H1 (cell line): ENCODE measurements at regions not wholly inside any gene's neighbourhood (a gene's known extent, or its start where the extent isn't known, plus 50 kb on each side); places are given as distances from the start of the nearest gene placed in this dataset.

ENCODE experiments used
- CTCF ChIA-PET: fragments of 300-600 bp; sonication (Branson Sonifier 250); formaldehyde crosslinking; loops from one replicate; lab custom pipeline; 2021; ENCODE audit not compliant: partially characterized antibody; lab: Charles Lee
- POLR2A ChIA-PET: fragments of 300-600 bp; sonication (Branson Sonifier 250); formaldehyde crosslinking; loops from one replicate; lab custom pipeline; 2021; ENCODE audit warnings: inconsistent platforms; ENCODE audit not compliant: partially characterized antibody; lab: Charles Lee
- DNase-seq, 2 experiments: peaks; one replicate each; pipeline versions ENCODE4 v3.0.0 to v3.0.0-alpha.2; 2010 to 2022; ENCODE audit warnings: low spot score in 2 of 2, low read depth in 1 of 2, mixed read lengths in 1 of 2
- FAIRE-seq: peaks from 2 replicates; lab custom pipeline; 2011; peaks lifted over from hg19 to GRCh38; lab: Jason Lieb, UNC
- H2AFZ ChIP-seq: 2 replicates; pipeline ENCODE4 v1.8.1; 2012; ENCODE audit warnings: low read length, inconsistent platforms
- H2AK5ac ChIP-seq: 2 replicates; pipeline ENCODE4 v1.6.1; 2013; ENCODE audit warnings: low read depth, low read length
- H2BK120ac ChIP-seq: replicated peaks from 2 replicates; pipeline ENCODE3; 2013; ENCODE audit warnings: low read depth, low read length, inconsistent platforms
- H2BK12ac ChIP-seq: 2 replicates; pipeline ENCODE4 v1.6.1; 2013; ENCODE audit warnings: low read depth, low read length
- H2BK15ac ChIP-seq: 2 replicates; pipeline ENCODE4 v1.6.1; 2013; ENCODE audit warnings: low read length
- H2BK20ac ChIP-seq: 2 replicates; pipeline ENCODE4 v1.6.1; 2013; ENCODE audit warnings: low read length
- H2BK5ac ChIP-seq: 2 replicates; pipeline ENCODE4 v1.6.1; 2013; ENCODE audit warnings: low read depth, low read length
- H3K14ac ChIP-seq: 2 replicates; pipeline ENCODE4 v1.6.1; 2013; ENCODE audit warnings: inconsistent platforms; ENCODE audit not compliant: insufficient read length
- H3K18ac ChIP-seq: 2 replicates; pipeline ENCODE4 v1.6.1; 2013; ENCODE audit warnings: low read length; ENCODE audit errors: extremely low read depth
- H3K23ac ChIP-seq: 2 replicates; pipeline ENCODE4 v1.6.1; 2013; ENCODE audit warnings: inconsistent platforms; ENCODE audit not compliant: insufficient read length
- H3K23me2 ChIP-seq: 2 replicates; pipeline ENCODE4 v1.6.1; 2013; ENCODE audit warnings: low read depth, low read length
- H3K27ac ChIP-seq: 2 replicates; pipeline ENCODE4 v1.6.1; 2011; ENCODE audit warnings: low read depth, low read length, inconsistent platforms
- H3K27me3 ChIP-seq, 4 experiments: replicated peaks in 1 of 4; 1 replicate in 1 of 4; 2 replicates in 3 of 4; pipeline versions ENCODE4 v1.6.1 to v1.8.1; 2011 to 2013; ENCODE audit warnings: low read length in 3 of 4, mild to moderate bottlenecking in 3 of 4, inconsistent platforms in 2 of 4, mixed read lengths in 2 of 4, moderate library complexity in 1 of 4; ENCODE audit not compliant: control insufficient read depth in 3 of 4, insufficient read depth in 3 of 4; ENCODE audit errors: extremely low read depth in 1 of 4
- H3K36me3 ChIP-seq, 4 experiments: 2 replicates each; pipeline versions ENCODE4 v1.6.1 to v1.8.1; 2011 to 2013; ENCODE audit warnings: mild to moderate bottlenecking in 4 of 4, low read length in 3 of 4, moderate library complexity in 2 of 4, control low read depth in 1 of 4, inconsistent platforms in 1 of 4; ENCODE audit not compliant: insufficient read depth in 4 of 4, control insufficient read depth in 2 of 4
- H3K4ac ChIP-seq: replicated peaks from 2 replicates; pipeline ENCODE3; 2013; ENCODE audit warnings: low read length, low read depth, mixed read lengths, inconsistent platforms; ENCODE audit not compliant: insufficient read length
- H3K4me1 ChIP-seq, 4 experiments: replicated peaks in 1 of 4; 1 replicate in 1 of 4; 2 replicates in 3 of 4; pipeline versions ENCODE4 v1.6.1 to v1.8.1; 2011 to 2013; ENCODE audit warnings: low read length in 3 of 4, inconsistent platforms in 2 of 4, mixed read lengths in 1 of 4; ENCODE audit not compliant: insufficient read depth in 4 of 4, control insufficient read depth in 3 of 4
- H3K4me2 ChIP-seq, 2 experiments: 2 replicates each; pipeline versions ENCODE4 v1.6.1 to v1.8.1; 2011 to 2013; ENCODE audit warnings: low read depth in 2 of 2, low read length in 2 of 2, control low read depth in 1 of 2, inconsistent platforms in 1 of 2, mild to moderate bottlenecking in 1 of 2; ENCODE audit not compliant: insufficient read depth in 1 of 2
- H3K4me3 ChIP-seq, 4 experiments: fragments of 200-600, 300-600 bp in 1 of 4; sonication (generic), shearing (Covaris generic), sonication (Bioruptor Twin) in 1 of 4; 2 replicates each; pipeline versions ENCODE4 v1.5.1 to v1.8.1; 2011 to 2016; ENCODE audit warnings: low read length in 4 of 4, low read depth in 3 of 4, control low read depth in 2 of 4, inconsistent platforms in 2 of 4, mild to moderate bottlenecking in 2 of 4, mixed read lengths in 1 of 4, moderate library complexity in 1 of 4; ENCODE audit not compliant: insufficient read depth in 2 of 4; ENCODE audit errors: extremely low read depth in 1 of 4
- H3K56ac ChIP-seq: replicated peaks from 2 replicates; pipeline ENCODE3; 2013; ENCODE audit warnings: low read depth, mild to moderate bottlenecking, mixed read lengths, low read length, inconsistent platforms; ENCODE audit not compliant: insufficient read length
- H3K79me1 ChIP-seq: 2 replicates; pipeline ENCODE4 v1.6.1; 2013; ENCODE audit warnings: low read depth, low read length, control low read depth
- H3K79me2 ChIP-seq, 2 experiments: 2 replicates each; pipeline versions ENCODE4 v1.6.1 to v1.8.1; 2012 to 2013; ENCODE audit warnings: low read length in 2 of 2, mild to moderate bottlenecking in 2 of 2, inconsistent platforms in 1 of 2; ENCODE audit not compliant: insufficient read depth in 2 of 2, control insufficient read depth in 1 of 2
- H3K9ac ChIP-seq, 4 experiments: replicated peaks in 1 of 4; 1 replicate in 1 of 4; 2 replicates in 3 of 4; pipeline versions ENCODE4 v1.6.1 to v1.8.1; 2011 to 2013; ENCODE audit warnings: low read depth in 3 of 4, low read length in 3 of 4, control low read depth in 2 of 4, mild to moderate bottlenecking in 2 of 4, moderate library complexity in 2 of 4, inconsistent platforms in 1 of 4; ENCODE audit errors: extremely low read depth in 1 of 4
- H3K9me3 ChIP-seq, 2 experiments: 2 replicates each; pipeline versions ENCODE4 v1.6.1 to v1.8.1; 2012 to 2013; ENCODE audit warnings: mild to moderate bottlenecking in 2 of 2, moderate library complexity in 2 of 2, control low read depth in 1 of 2, inconsistent platforms in 1 of 2, low read depth in 1 of 2, low read length in 1 of 2, mixed read lengths in 1 of 2; ENCODE audit not compliant: insufficient read depth in 2 of 2
- H4K20me1 ChIP-seq, 2 experiments: replicated peaks in 1 of 2; 2 replicates each; pipeline versions ENCODE3 to v1.8.1; 2011 to 2013; ENCODE audit warnings: inconsistent platforms in 2 of 2, low read length in 2 of 2, mild to moderate bottlenecking in 1 of 2; ENCODE audit not compliant: insufficient read depth in 2 of 2, control insufficient read depth in 1 of 2
- H4K5ac ChIP-seq: 2 replicates; pipeline ENCODE4 v1.6.1; 2013; ENCODE audit warnings: low read length, low read depth, mixed read lengths, inconsistent platforms; ENCODE audit not compliant: insufficient read length
- H4K8ac ChIP-seq: 2 replicates; pipeline ENCODE4 v1.8.0; 2013; ENCODE audit warnings: mild to moderate bottlenecking, moderate library complexity, low read length, inconsistent platforms; ENCODE audit not compliant: insufficient read depth; ENCODE audit errors: extremely low read depth
- H4K91ac ChIP-seq: replicated peaks from 2 replicates; pipeline ENCODE3; 2013; ENCODE audit warnings: low read length, mixed read lengths, inconsistent platforms; ENCODE audit not compliant: insufficient read length
- ASH2L ChIP-seq: fragments of 200-600, 300-600 bp; sonication (generic); IDR thresholded peaks from one replicate; pipeline ENCODE4 v1.7.1; 2017; ENCODE audit warnings: low read length
- CEBPB ChIP-seq: IDR thresholded peaks from 2 replicates; pipeline ENCODE4 v1.6.1; 2012; ENCODE audit warnings: low read depth, low read length
- EP300 ChIP-seq, 2 experiments: IDR thresholded peaks; 1 replicate in 1 of 2; 2 replicates in 1 of 2; pipeline ENCODE4 v1.6.1; 2011 to 2012; ENCODE audit warnings: low read depth in 2 of 2, low read length in 2 of 2, mild to moderate bottlenecking in 2 of 2, borderline replicate concordance in 1 of 2, inconsistent platforms in 1 of 2, moderate library complexity in 1 of 2
- GABPA ChIP-seq: IDR thresholded peaks from 2 replicates; pipeline ENCODE4 v1.6.1; 2011; ENCODE audit warnings: mild to moderate bottlenecking, low read length, moderate library complexity, borderline replicate concordance; ENCODE audit not compliant: insufficient read depth
- GTF2F1 ChIP-seq: IDR thresholded peaks from 2 replicates; pipeline ENCODE4 v1.6.1; 2012; ENCODE audit warnings: low read depth, low read length, improper control_type of control experiment, borderline replicate concordance
- HDAC2 ChIP-seq, 2 experiments: fragments of 300-600 bp in 1 of 2; sonication (generic) in 1 of 2; IDR thresholded peaks; 2 replicates each; pipeline ENCODE4 v1.6.1; 2011 to 2012; ENCODE audit warnings: low read depth in 2 of 2, low read length in 2 of 2, mild to moderate bottlenecking in 2 of 2, moderate library complexity in 2 of 2, borderline replicate concordance in 1 of 2, inconsistent platforms in 1 of 2
- KDM4A ChIP-seq: IDR thresholded peaks from one replicate; pipeline ENCODE4 v1.7.1; 2012; ENCODE audit warnings: low read depth, mild to moderate bottlenecking, moderate library complexity, low read length, inconsistent platforms; ENCODE audit not compliant: severe bottlenecking
- SP1 ChIP-seq: IDR thresholded peaks from 2 replicates; pipeline ENCODE4 v1.6.1; 2011; ENCODE audit warnings: low read depth, low read length
- SRF ChIP-seq: IDR thresholded peaks from 2 replicates; pipeline ENCODE4 v1.6.1; 2011; ENCODE audit warnings: mild to moderate bottlenecking, low read depth, low read length, moderate library complexity
- TAF1 ChIP-seq: IDR thresholded peaks from 2 replicates; pipeline ENCODE4 v1.6.1; 2011; ENCODE audit warnings: mild to moderate bottlenecking, low read depth, low read length
- TCF12 ChIP-seq: IDR thresholded peaks from 2 replicates; pipeline ENCODE4 v1.6.1; 2011; ENCODE audit warnings: low read depth, mild to moderate bottlenecking, low read length

- Histone ChIP-seq H3K4ac (no peak overlapping the region), H2BK5ac (no peak overlapping the region), H3K4me1 (no peaks in the 10 kb centered on the region), H3K23me2 (no peaks in the 10 kb centered on the region), H3K9ac (no peak overlapping the region)
- TF ChIP-seq EP300 (IDR thresholded peaks at IDR 0.05; ENCODE audit: borderline replicate concordance in 1 of 2, low read depth in 2 of 2, low read length in 2 of 2) (no peak), ASH2L (no peak), GABPA (no peak), TAF1 (no peak), TCF12 (no peak), KDM4A (no peak), CEBPB (no peak), HDAC2 (IDR thresholded peaks at IDR 0.05; ENCODE audit: borderline replicate concordance in 1 of 2, low read depth in 2 of 2, low read length in 2 of 2) (no peak), SRF (no peak), SP1 (no peak), GTF2F1 (no peak)
- TF ChIP-seq, all 59 proteins: peak for 0
- no peak for FAIRE-seq
- Histone ChIP-seq H4K8ac (no peak overlapping the region), H3K27me3 (no peaks in the 10 kb centered on the region), H3K18ac (no peak overlapping the region), H3K14ac (no peak overlapping the region), H3K36me3 (no peaks in the 10 kb centered on the region), H3K27ac (no peak overlapping the region), H3K4me3 (no peak overlapping the region), H4K91ac (no peak overlapping the region), H4K5ac (no peak overlapping the region), H3K4me2 (no peak overlapping the region), H2AK5ac (no peak overlapping the region), H4K20me1 (no peaks in the 10 kb centered on the region), H3K56ac (no peak overlapping the region), H2BK120ac (no peak overlapping the region), H3K79me1 (no peaks in the 10 kb centered on the region), H2BK15ac (no peak overlapping the region), H2AFZ (no peak overlapping the region), H2BK12ac (no peak overlapping the region), H3K23ac (no peak overlapping the region), H3K79me2 (no peaks in the 10 kb centered on the region), H3K9me3 (0 out of 4 replicates have a peak, but pooled peaks cover 0 to 5% of the 10 kb centered on the region in 2 experiments), H2BK20ac (no peak overlapping the region)
- POLR2A ChIA-PET = no interaction called here
- no peak for DNase-seq
- CTCF ChIA-PET = interaction anchor here (1.5 kb wide), 1 partner anchor 30 kb away, joined by 3 read pairs; no protein-coding TSS in a partner anchor
These were observed 396.6 kb downstream of the SOX2 start for GRCh38 chr3:182108371-182108770.
